HEK293 (cell line): ENCODE measurements at regions not wholly inside any gene's neighbourhood (a gene's known extent, or its start where the extent isn't known, plus 50 kb on each side); places are given as distances from the start of the nearest gene placed in this dataset.

Source experiments
- CTCF ChIA-PET: fragments of 350-600 bp; formaldehyde crosslinking; extraction: SDS; loops from one replicate; lab custom pipeline; 2021; ENCODE audit warnings: antibody characterized with exemption; lab: Yijun Ruan, JAX
- POLR2A ChIA-PET: fragments of 300-600 bp; formaldehyde crosslinking; extraction: SDS; loops from one replicate; lab custom pipeline; 2020; ENCODE audit warnings: antibody characterized with exemption, inconsistent platforms; lab: Yijun Ruan, JAX
- H3K27ac ChIP-seq: fragments of 200-500 bp; sonication (Bioruptor generic); 2 replicates; pipeline ENCODE4 v1.5.1; 2014; ENCODE audit warnings: low read depth, low read length, control low read depth, inconsistent platforms; ENCODE audit errors: extremely low read depth
- H3K36me3 ChIP-seq, 2 experiments: fragments of 200-500 bp in 1 of 2; sonication (Bioruptor generic) in 1 of 2; 1 replicate in 1 of 2; 2 replicates in 1 of 2; pipeline ENCODE4 v1.5.1; 2014 to 2017; ENCODE audit warnings: inconsistent platforms in 2 of 2, low read length in 2 of 2; ENCODE audit not compliant: control insufficient read depth in 2 of 2, insufficient read depth in 1 of 2
- H3K4me1 ChIP-seq: fragments of 200-500 bp; sonication (Bioruptor generic); 2 replicates; pipeline ENCODE4 v1.5.1; 2014; ENCODE audit warnings: mild to moderate bottlenecking, low read length, inconsistent platforms; ENCODE audit not compliant: control insufficient read depth, insufficient read depth
- H3K4me3 ChIP-seq: 2 replicates; pipeline ENCODE4 v1.5.1; 2011; ENCODE audit warnings: low read depth, mild to moderate bottlenecking, control low read depth, low read length, moderate library complexity
- H3K9me3 ChIP-seq: fragments of 200-500 bp; sonication (Bioruptor generic); 2 replicates; pipeline ENCODE4 v1.5.1; 2014; ENCODE audit warnings: low read depth, low read length, inconsistent platforms; ENCODE audit not compliant: control insufficient read depth, insufficient read depth
- GFI1B ChIP-seq: fragments of 450-650 bp; formaldehyde crosslinking; IDR thresholded peaks from 2 replicates; pipeline ENCODE4 v1.5.1; 2016; ENCODE audit warnings: missing biosample characterization, missing genetic modification characterization
- RBAK ChIP-seq: fragments of 450-650 bp; formaldehyde crosslinking; IDR thresholded peaks from 2 replicates; pipeline ENCODE4 v1.5.1; 2016; ENCODE audit warnings: missing biosample characterization, missing genetic modification characterization
- SETDB1 ChIP-seq: IDR thresholded peaks from one replicate; pipeline ENCODE4 v1.6.1; 2017; ENCODE audit warnings: mild to moderate bottlenecking, low read length, moderate library complexity, mixed read lengths; ENCODE audit not compliant: insufficient read length
- SP3 ChIP-seq: fragments of 450-650 bp; formaldehyde crosslinking; IDR thresholded peaks from 2 replicates; pipeline ENCODE4 v1.5.1; 2016; ENCODE audit warnings: missing biosample characterization, missing genetic modification characterization
- ZBTB21 ChIP-seq: fragments of 450-650 bp; formaldehyde crosslinking; IDR thresholded peaks from 2 replicates; pipeline ENCODE4 v1.5.1; 2017; ENCODE audit warnings: missing biosample characterization, missing genetic modification characterization
- ZIC2 ChIP-seq: fragments of 450-650 bp; formaldehyde crosslinking; IDR thresholded peaks from 2 replicates; pipeline ENCODE4 v1.5.1; 2016; ENCODE audit warnings: missing biosample characterization, missing genetic modification characterization
- ZNF10 ChIP-seq: fragments of 450-650 bp; formaldehyde crosslinking; IDR thresholded peaks from 2 replicates; pipeline ENCODE4 v1.5.1; 2017; ENCODE audit warnings: missing biosample characterization, missing genetic modification characterization
- ZNF140 ChIP-seq: fragments of 450-650 bp; formaldehyde crosslinking; IDR thresholded peaks from 2 replicates; pipeline ENCODE4 v1.5.1; 2016; ENCODE audit warnings: missing biosample characterization, missing genetic modification characterization
- ZNF155 ChIP-seq: fragments of 450-650 bp; formaldehyde crosslinking; IDR thresholded peaks from 2 replicates; pipeline ENCODE4 v1.5.1; 2016; ENCODE audit warnings: missing biosample characterization, missing genetic modification characterization
- ZNF2 ChIP-seq: fragments of 450-650 bp; formaldehyde crosslinking; IDR thresholded peaks from 2 replicates; pipeline ENCODE4 v1.5.1; 2016; ENCODE audit warnings: missing biosample characterization, missing genetic modification characterization
- ZNF23 ChIP-seq: fragments of 450-650 bp; formaldehyde crosslinking; IDR thresholded peaks from 2 replicates; pipeline ENCODE4 v1.5.1; 2016; ENCODE audit warnings: missing biosample characterization, missing genetic modification characterization, borderline replicate concordance
- ZNF24 ChIP-seq: fragments of 450-650 bp; formaldehyde crosslinking; IDR thresholded peaks from 2 replicates; pipeline ENCODE4 v1.5.1; 2016; ENCODE audit warnings: missing biosample characterization, missing genetic modification characterization
- ZNF248 ChIP-seq: fragments of 450-650 bp; formaldehyde crosslinking; IDR thresholded peaks from 2 replicates; pipeline ENCODE4 v1.5.1; 2017; ENCODE audit warnings: missing biosample characterization, missing genetic modification characterization
- ZNF341 ChIP-seq: fragments of 450-650 bp; formaldehyde crosslinking; IDR thresholded peaks from 2 replicates; pipeline ENCODE4; 2016; ENCODE audit warnings: low read depth, missing biosample characterization, missing genetic modification characterization
- ZNF391 ChIP-seq: fragments of 450-650 bp; formaldehyde crosslinking; IDR thresholded peaks from 2 replicates; pipeline ENCODE4 v1.5.1; 2016; ENCODE audit warnings: low read depth, missing biosample characterization, missing genetic modification characterization, borderline replicate concordance
- ZNF404 ChIP-seq: fragments of 450-650 bp; formaldehyde crosslinking; IDR thresholded peaks from 2 replicates; pipeline ENCODE4 v1.5.1; 2017; ENCODE audit warnings: missing biosample characterization, missing genetic modification characterization
- ZNF426 ChIP-seq: fragments of 450-650 bp; formaldehyde crosslinking; IDR thresholded peaks from 2 replicates; pipeline ENCODE4 v1.5.1; 2017; ENCODE audit warnings: missing biosample characterization, missing genetic modification characterization, mild to moderate bottlenecking, inconsistent platforms, moderate library complexity
- ZNF530 ChIP-seq: fragments of 450-650 bp; formaldehyde crosslinking; IDR thresholded peaks from 2 replicates; pipeline ENCODE4 v1.5.1; 2016; ENCODE audit warnings: low read depth, missing biosample characterization, missing genetic modification characterization
- ZNF621 ChIP-seq: fragments of 450-650 bp; formaldehyde crosslinking; IDR thresholded peaks from 2 replicates; pipeline ENCODE4 v1.5.1; 2017; ENCODE audit warnings: missing biosample characterization, missing genetic modification characterization
- ZNF626 ChIP-seq: fragments of 450-650 bp; sonication (Bioruptor Pico); formaldehyde crosslinking; IDR thresholded peaks from 2 replicates; pipeline ENCODE4 v1.5.1; 2018; ENCODE audit warnings: missing biosample characterization, missing genetic modification characterization, inconsistent platforms
- ZNF791 ChIP-seq: fragments of 450-650 bp; formaldehyde crosslinking; IDR thresholded peaks from 2 replicates; pipeline ENCODE4 v1.5.1; 2016; ENCODE audit warnings: missing biosample characterization, missing genetic modification characterization
- ZSCAN16 ChIP-seq: fragments of 450-650 bp; formaldehyde crosslinking; IDR thresholded peaks from 2 replicates; pipeline ENCODE4 v1.5.1; 2016; ENCODE audit warnings: missing biosample characterization, missing genetic modification characterization
- ZSCAN30 ChIP-seq: fragments of 450-650 bp; IDR thresholded peaks from 2 replicates; pipeline ENCODE4 v1.5.1; 2018; ENCODE audit warnings: missing biosample characterization, mild to moderate bottlenecking, missing genetic modification characterization, moderate library complexity
- TF ChIP-seq, protein P1 (sequence below): fragments of 450-650 bp; formaldehyde crosslinking; IDR thresholded peaks from 2 replicates; pipeline ENCODE4 v1.5.1; 2016; ENCODE audit warnings: missing biosample characterization, missing genetic modification characterization
- TF ChIP-seq, protein P2 (sequence below): fragments of 450-650 bp; formaldehyde crosslinking; IDR thresholded peaks from 2 replicates; pipeline ENCODE4 v1.5.1; 2016; ENCODE audit warnings: missing biosample characterization, missing genetic modification characterization

DNA sequence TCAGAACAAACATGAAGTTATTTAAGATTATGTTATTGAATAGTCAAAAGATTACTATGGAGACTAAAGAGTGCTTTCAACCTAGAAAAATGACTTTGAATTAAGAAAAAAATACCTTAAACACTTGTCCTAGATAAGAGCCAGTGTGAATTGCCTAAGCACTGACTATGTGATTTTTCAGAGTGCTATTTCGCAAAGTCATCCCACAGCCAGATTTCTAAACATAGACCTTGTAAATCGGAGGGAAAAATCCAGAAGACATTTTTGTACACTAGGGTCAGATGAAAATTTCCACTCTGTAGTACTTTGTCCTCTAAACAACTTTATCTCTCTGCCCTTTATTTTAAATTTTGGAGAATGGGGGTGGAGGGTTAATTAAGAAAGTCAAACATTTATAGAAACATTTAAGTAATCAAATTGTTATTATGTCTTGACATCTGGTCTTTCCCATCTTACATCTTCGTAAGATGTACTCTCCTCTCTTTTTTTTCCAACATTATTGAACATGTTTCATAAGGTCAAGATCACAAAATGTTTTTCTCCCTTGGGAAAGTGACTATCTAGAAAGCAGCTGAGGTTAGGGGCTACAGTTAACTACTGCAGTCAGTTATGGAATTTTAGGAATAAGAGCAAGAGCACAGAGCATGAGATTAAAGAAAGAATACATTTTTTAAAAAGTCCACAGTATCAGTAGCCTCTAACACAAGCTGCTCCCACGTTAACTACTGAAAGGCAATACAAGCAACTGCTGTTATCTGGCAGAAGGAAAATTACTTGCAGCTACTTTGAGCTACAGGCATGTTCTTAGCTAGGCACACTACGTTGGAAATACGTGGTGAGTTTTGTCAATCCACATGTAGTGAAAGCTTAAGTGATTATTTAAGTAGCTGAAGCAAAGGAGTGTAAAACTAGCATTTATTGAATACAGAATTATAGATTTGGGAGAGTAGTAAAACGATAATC, 648.5 kb downstream of the HTR1B start:
- no peaks in the 10 kb centered on the region for H3K9me3 ChIP-seq
- H3K4me1 ChIP-seq, result no peaks in the 10 kb centered on the region
- H3K27ac ChIP-seq, result no peak overlapping the region
- ChIA-PET POLR2A (no interaction called here), CTCF (interaction anchor here (0.7 kb wide), 1 partner anchor 577 kb away, joined by 5 read pairs; no protein-coding TSS in a partner anchor)
- H3K4me3 ChIP-seq, result no peak overlapping the region
- H3K36me3 ChIP-seq, result no peaks in the 10 kb centered on the region
- TF ChIP-seq ZNF10 (no peak), ZNF404 (tag by site-specific recombination) (no peak)
- TF ChIP-seq, all 188 proteins: peak for 0

DNA sequence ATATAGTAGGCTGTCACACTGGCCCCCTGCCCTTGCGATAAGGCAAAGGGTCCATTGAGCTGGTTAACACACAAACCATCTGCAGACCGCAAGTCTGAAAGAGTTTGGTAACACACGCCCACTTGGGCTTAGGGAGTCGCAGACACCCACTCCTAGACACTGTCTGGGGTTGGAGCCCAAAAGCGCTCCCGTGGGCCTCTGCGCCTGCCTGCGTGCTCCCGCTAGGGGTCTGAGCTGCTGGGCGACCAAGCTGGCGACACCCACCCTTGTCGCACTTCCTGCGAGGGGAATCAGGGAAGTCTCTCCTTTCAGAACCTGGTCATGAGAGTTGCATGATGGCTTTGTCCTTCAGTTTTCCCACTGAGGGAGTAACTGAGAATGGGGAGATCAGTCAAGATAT, 653.0 kb downstream of the HTR1B start:
- Histone ChIP-seq H3K4me3 (no peak overlapping the region), H3K36me3 (no peaks in the 10 kb centered on the region), H3K4me1 (no peaks in the 10 kb centered on the region), H3K27ac (no peak overlapping the region), H3K9me3 (no peaks in the 10 kb centered on the region)
- POLR2A ChIA-PET, result no interaction called here
- TF ChIP-seq ZNF530 (tag by site-specific recombination), result no peak
- no peak for TF ChIP-seq ZSCAN30 (tag by site-specific recombination)
- no peak for TF ChIP-seq ZNF24 (tag by site-specific recombination)
- no peak for TF ChIP-seq ZNF391 (tag by site-specific recombination)
- TF ChIP-seq SP3 (tag by site-specific recombination), result no peak
- TF ChIP-seq, protein P1, sequence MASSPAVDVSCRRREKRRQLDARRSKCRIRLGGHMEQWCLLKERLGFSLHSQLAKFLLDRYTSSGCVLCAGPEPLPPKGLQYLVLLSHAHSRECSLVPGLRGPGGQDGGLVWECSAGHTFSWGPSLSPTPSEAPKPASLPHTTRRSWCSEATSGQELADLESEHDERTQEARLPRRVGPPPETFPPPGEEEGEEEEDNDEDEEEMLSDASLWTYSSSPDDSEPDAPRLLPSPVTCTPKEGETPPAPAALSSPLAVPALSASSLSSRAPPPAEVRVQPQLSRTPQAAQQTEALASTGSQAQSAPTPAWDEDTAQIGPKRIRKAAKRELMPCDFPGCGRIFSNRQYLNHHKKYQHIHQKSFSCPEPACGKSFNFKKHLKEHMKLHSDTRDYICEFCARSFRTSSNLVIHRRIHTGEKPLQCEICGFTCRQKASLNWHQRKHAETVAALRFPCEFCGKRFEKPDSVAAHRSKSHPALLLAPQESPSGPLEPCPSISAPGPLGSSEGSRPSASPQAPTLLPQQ (tag by site-specific recombination), result no peak
- TF ChIP-seq ZNF248, result no peak
- CTCF ChIA-PET, result no interaction called here

DNA sequence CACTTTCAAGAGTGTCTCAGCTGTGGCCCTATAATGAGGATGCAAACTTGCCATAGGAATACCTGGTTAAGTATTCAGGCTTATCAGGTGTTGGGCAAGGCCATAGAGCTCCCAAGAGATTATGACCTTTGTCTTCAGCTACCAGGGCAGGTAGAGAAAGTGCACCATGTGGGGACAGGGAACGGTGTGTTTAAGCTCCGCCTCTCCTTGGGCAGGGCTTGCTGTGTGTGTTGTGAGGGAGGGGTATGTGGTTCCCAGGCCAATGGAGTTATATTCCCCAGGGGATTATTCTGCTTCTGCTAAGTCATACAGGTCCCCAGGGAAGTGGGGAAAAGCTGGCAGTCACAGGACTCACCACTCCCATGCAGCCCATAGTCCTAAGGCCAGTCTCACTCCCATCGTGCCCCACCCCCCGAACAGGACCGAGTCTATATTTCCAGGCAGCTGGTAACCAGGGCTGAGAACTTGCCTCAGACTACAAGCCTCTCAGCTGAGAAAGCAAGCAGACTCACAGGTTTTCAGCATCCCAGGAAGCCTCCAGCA, 660.2 kb downstream of the HTR1B start:
- no peaks in the 10 kb centered on the region for H3K9me3 ChIP-seq
- H3K36me3 ChIP-seq, result no peaks in the 10 kb centered on the region
- no peak overlapping the region for H3K27ac ChIP-seq
- TF ChIP-seq ZSCAN16 (tag by site-specific recombination), result no peak
- TF ChIP-seq ZNF621 (tag by site-specific recombination), result no peak
- no peak for TF ChIP-seq ZNF626 (tag by site-specific recombination)
- TF ChIP-seq GFI1B (tag by site-specific recombination), result no peak
- TF ChIP-seq ZIC2 (tag by site-specific recombination), result no peak
- TF ChIP-seq ZNF404 (tag by site-specific recombination), result no peak
- TF ChIP-seq ZNF2 (tag by site-specific recombination), result no peak
- TF ChIP-seq RBAK (tag by site-specific recombination), result no peak
- TF ChIP-seq ZNF10, result no peak
- no peak for TF ChIP-seq SETDB1
- no peak for TF ChIP-seq ZNF426
- no peak for TF ChIP-seq ZBTB21 (tag by site-specific recombination)
- TF ChIP-seq ZNF140 (tag by site-specific recombination), result no peak
- no peak for TF ChIP-seq ZNF341 (tag by site-specific recombination)
- TF ChIP-seq, protein P2, sequence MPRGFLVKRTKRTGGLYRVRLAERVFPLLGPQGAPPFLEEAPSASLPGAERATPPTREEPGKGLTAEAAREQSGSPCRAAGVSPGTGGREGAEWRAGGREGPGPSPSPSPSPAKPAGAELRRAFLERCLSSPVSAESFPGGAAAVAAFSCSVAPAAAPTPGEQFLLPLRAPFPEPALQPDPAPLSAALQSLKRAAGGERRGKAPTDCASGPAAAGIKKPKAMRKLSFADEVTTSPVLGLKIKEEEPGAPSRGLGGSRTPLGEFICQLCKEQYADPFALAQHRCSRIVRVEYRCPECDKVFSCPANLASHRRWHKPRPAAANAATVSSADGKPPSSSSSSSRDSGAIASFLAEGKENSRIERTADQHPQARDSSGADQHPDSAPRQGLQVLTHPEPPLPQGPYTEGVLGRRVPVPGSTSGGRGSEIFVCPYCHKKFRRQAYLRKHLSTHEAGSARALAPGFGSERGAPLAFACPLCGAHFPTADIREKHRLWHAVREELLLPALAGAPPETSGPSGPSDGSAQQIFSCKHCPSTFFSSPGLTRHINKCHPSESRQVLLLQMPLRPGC (tag by site-specific recombination), result no peak
- no peak for TF ChIP-seq ZNF155 (tag by site-specific recombination)
- TF ChIP-seq ZNF23 (tag by site-specific recombination), result no peak
- no peak for TF ChIP-seq ZNF791 (tag by site-specific recombination)
- no peaks in the 10 kb centered on the region for H3K4me1 ChIP-seq
- CTCF ChIA-PET, result no interaction called here
- no peak overlapping the region for H3K4me3 ChIP-seq
- POLR2A ChIA-PET, result no interaction called here
